HepG2 (cell line): ENCODE measurements at regions not wholly inside any gene's neighbourhood (a gene's known extent, or its start where the extent isn't known, plus 50 kb on each side); places are given as distances from the start of the nearest gene placed in this dataset.

Experiments
- ATAC-seq: fragments of 200-7000 bp; cut with Tn5 transposase; 3 replicates; pipeline ENCODE4 v1.9.1; 2020; ENCODE audit warnings: mild to moderate bottlenecking, moderate library complexity
- BruUV-seq: library from RNA; stranded (reverse); fragments of 400-500 nt; replicated peaks from 2 replicates; lab custom pipeline; 2021; lab: Mats Ljungman, UMichigan
- CTCF ChIA-PET: fragments of 300-600 bp; formaldehyde crosslinking; extraction: SDS; loops from one replicate; lab custom pipeline; 2021; ENCODE audit warnings: low total read pairs, inconsistent platforms, low intra/inter-chr PET ratio; lab: Yijun Ruan, JAX
- POLR2A ChIA-PET: fragments of 350-600 bp; sonication (Branson Sonifier 250); formaldehyde crosslinking; loops from one replicate; lab custom pipeline; 2020; ENCODE audit warnings: antibody characterized with exemption, inconsistent platforms; lab: Yijun Ruan, JAX
- DNase-seq: peaks from one replicate; pipeline ENCODE4 v3.0.0-alpha.2; 2015; ENCODE audit warnings: low spot score
- FAIRE-seq: peaks from 3 replicates; lab custom pipeline; 2011; peaks lifted over from hg19 to GRCh38; lab: Jason Lieb, UNC
- H2AFZ ChIP-seq: one replicate; pipeline ENCODE4 v1.6.1; 2011; ENCODE audit warnings: low read length, inconsistent platforms
- H3K27ac ChIP-seq: fragments of 300-600 bp; 3 replicates; pipeline ENCODE4 v1.8.0; 2011; ENCODE audit warnings: mixed run types, mild to moderate bottlenecking, mixed read lengths, low read length, inconsistent platforms; ENCODE audit not compliant: insufficient read depth; ENCODE audit errors: extremely low read length
- H3K27me3 ChIP-seq, 2 experiments: fragments of 200-600 bp in 1 of 2; 2 replicates in 1 of 2; 3 replicates in 1 of 2; pipeline versions ENCODE4 v1.6.0 to v1.8.0; 2011; ENCODE audit warnings: low read length in 2 of 2, mild to moderate bottlenecking in 2 of 2, moderate library complexity in 2 of 2, inconsistent platforms in 1 of 2; ENCODE audit not compliant: insufficient read depth in 2 of 2, control insufficient read depth in 1 of 2
- H3K36me3 ChIP-seq, 2 experiments: fragments of 200-600 bp in 1 of 2; replicated peaks in 1 of 2; 2 replicates in 1 of 2; 3 replicates in 1 of 2; pipeline versions ENCODE4 v1.5.1 to v1.8.0; 2011; ENCODE audit warnings: low read length in 2 of 2, inconsistent platforms in 1 of 2; ENCODE audit not compliant: insufficient read depth in 2 of 2, control insufficient read depth in 1 of 2
- H3K4me1 ChIP-seq: 2 replicates; pipeline ENCODE4 v1.5.1; 2012; ENCODE audit warnings: low read length, inconsistent platforms; ENCODE audit not compliant: insufficient read depth
- H3K4me2 ChIP-seq: 2 replicates; pipeline ENCODE4 v1.6.0; 2011; ENCODE audit warnings: low read depth, low read length, inconsistent platforms
- H3K4me3 ChIP-seq, 3 experiments: fragments of 200-600 bp in 1 of 3; sonication (generic), shearing (Covaris generic) in 1 of 3; replicated peaks in 1 of 3; 2 replicates each; pipeline ENCODE4 v1.5.1; 2011 to 2016; ENCODE audit warnings: low read length in 3 of 3, inconsistent platforms in 2 of 3, low read depth in 2 of 3, mild to moderate bottlenecking in 2 of 3, control low read depth in 1 of 3, mixed read lengths in 1 of 3; ENCODE audit not compliant: insufficient read depth in 1 of 3
- H3K79me2 ChIP-seq: one replicate; pipeline ENCODE4 v1.6.1; 2011; ENCODE audit warnings: low read length, inconsistent platforms; ENCODE audit not compliant: insufficient read depth
- H3K9ac ChIP-seq: 2 replicates; pipeline ENCODE4 v1.6.0; 2011; ENCODE audit warnings: mild to moderate bottlenecking, low read depth, low read length, inconsistent platforms; ENCODE audit not compliant: insufficient read depth
- H3K9me3 ChIP-seq: 2 replicates; pipeline ENCODE4 v1.5.1; 2012; ENCODE audit warnings: mild to moderate bottlenecking, low read length
- H4K20me1 ChIP-seq: 2 replicates; pipeline ENCODE4 v1.6.0; 2011; ENCODE audit warnings: inconsistent platforms, mild to moderate bottlenecking, low read length, moderate library complexity; ENCODE audit not compliant: insufficient read depth
- ATF4 ChIP-seq, 2 experiments: fragments of 450-650 bp in 1 of 2; sonication (generic) in 1 of 2; formaldehyde crosslinking; IDR thresholded peaks; 2 replicates each; pipeline versions ENCODE4 v1.5.0 to v1.8.0; 2020 to 2022; ENCODE audit warnings: mild to moderate bottlenecking in 1 of 2, missing genetic modification reagents in 1 of 2
- CAMTA2 ChIP-seq: sonication (generic); formaldehyde crosslinking; IDR thresholded peaks from 2 replicates; pipeline ENCODE4 v1.4.0; 2020; ENCODE audit warnings: mild to moderate bottlenecking, missing genetic modification reagents, borderline replicate concordance
- CREM ChIP-seq, 2 experiments: sonication (generic) in 1 of 2; formaldehyde crosslinking in 1 of 2; IDR thresholded peaks; 2 replicates each; pipeline versions ENCODE4 v1.4.0 to v1.6.1; 2016 to 2020; ENCODE audit warnings: antibody characterized with exemption in 1 of 2, mild to moderate bottlenecking in 1 of 2, missing genetic modification reagents in 1 of 2
- EED ChIP-seq: sonication (generic); formaldehyde crosslinking; IDR thresholded peaks from 2 replicates; pipeline ENCODE4 v1.5.0; 2020; ENCODE audit warnings: mild to moderate bottlenecking, missing genetic modification reagents
- GABPB1 ChIP-seq: IDR thresholded peaks from 2 replicates; pipeline ENCODE4 v1.6.1; 2016; ENCODE audit warnings: mild to moderate bottlenecking, missing genetic modification reagents, moderate library complexity, missing compliant biosample characterization
- IKZF4 ChIP-seq: sonication (generic); formaldehyde crosslinking; IDR thresholded peaks from 2 replicates; pipeline ENCODE4 v1.5.1; 2020; ENCODE audit warnings: borderline replicate concordance, mild to moderate bottlenecking, low read depth, missing genetic modification reagents; ENCODE audit errors: not compliant biosample characterization
- JDP2 ChIP-seq: sonication (generic); formaldehyde crosslinking; IDR thresholded peaks from 2 replicates; pipeline ENCODE4 v1.8.1; 2022; ENCODE audit warnings: missing genetic modification reagents, borderline replicate concordance
- MXD1 ChIP-seq: sonication (generic); formaldehyde crosslinking; IDR thresholded peaks from 2 replicates; pipeline ENCODE4 v1.4.0; 2020; ENCODE audit warnings: mild to moderate bottlenecking, missing genetic modification reagents
- RXRA ChIP-seq: sonication (generic); formaldehyde crosslinking; IDR thresholded peaks from 2 replicates; pipeline ENCODE4 v1.5.1; 2020; ENCODE audit warnings: missing genetic modification reagents
- SALL1 ChIP-seq: sonication (generic); formaldehyde crosslinking; IDR thresholded peaks from 2 replicates; pipeline ENCODE4 v1.8.0; 2022; ENCODE audit warnings: mild to moderate bottlenecking, missing genetic modification reagents
- TAF15 ChIP-seq: fragments of 200-400 bp; formaldehyde crosslinking; IDR thresholded peaks from one replicate; pipeline ENCODE4 v1.6.1; 2018; ENCODE audit warnings: mild to moderate bottlenecking, low read depth, low read length; ENCODE audit not compliant: poor library complexity, severe bottlenecking
- ZBTB7B ChIP-seq: sonication (generic); formaldehyde crosslinking; IDR thresholded peaks from 2 replicates; pipeline ENCODE4 v1.4.0; 2020; ENCODE audit warnings: missing genetic modification reagents
- ZNF180 ChIP-seq: sonication (generic); formaldehyde crosslinking; IDR thresholded peaks from 2 replicates; pipeline ENCODE4 v1.4.0; 2020; ENCODE audit warnings: low read depth, missing genetic modification reagents, borderline replicate concordance
- ZNF281 ChIP-seq: sonication (generic); formaldehyde crosslinking; IDR thresholded peaks from 2 replicates; pipeline ENCODE4 v1.4.0; 2020; ENCODE audit warnings: missing genetic modification reagents, borderline replicate concordance
- ZNF569 ChIP-seq: sonication (generic); formaldehyde crosslinking; IDR thresholded peaks from 2 replicates; pipeline ENCODE4 v1.5.0; 2020; ENCODE audit warnings: mild to moderate bottlenecking, missing genetic modification reagents, moderate library complexity, borderline replicate concordance
- WGBS: methylation state at CpG from one replicate; pipeline ENCODE4 v1.1.6; 2017; ENCODE audit warnings: low lambda C conversion rate; 5-methylcytosine and 5-hydroxymethylcytosine counted together
- in situ Hi-C: cut with HindIII; loops from 2 replicates; pipeline ENCODE4 v1.10.0; 2017; ENCODE audit warnings: low pct_unique_long_range_greater_than_20kb; ENCODE audit not compliant: extremely low pct_ligation_motif_present
- intact Hi-C: fragments of 100-400 bp; cut with micrococcal nuclease; formaldehyde crosslinking; loops from one replicate; pipeline ENCODE4 v1.10.0; 2022; ENCODE audit not compliant: unreplicated experiment

GRCh38 chr2:80968450-80968849 is 663.9 kb upstream of the LRRTM1 start:
- 17% methylated on average over 3 of the region's 3 CpGs for WGBS
- H3K27ac ChIP-seq: no peak overlapping the region
- no TSS peak for BruUV-seq
- no peak overlapping the region for H3K9ac ChIP-seq
- no peak overlapping the region for H3K4me2 ChIP-seq
- no peaks in the 10 kb centered on the region for H3K79me2 ChIP-seq
- H2AFZ ChIP-seq: no peak overlapping the region
- in situ Hi-C loops: no loop called here
- DNase-seq (no peak), ATAC-seq (no peak), FAIRE-seq (no peak)
- H3K9me3 ChIP-seq: peaks cover 91% of the 10 kb centered on the region
- CTCF ChIA-PET: no interaction called here
- H3K27me3 ChIP-seq: no peaks in the 10 kb centered on the region
- POLR2A ChIA-PET: no interaction called here
- TF ChIP-seq RXRA (CRISPR knock-in tag) (no peak), MXD1 (CRISPR knock-in tag) (no peak)
- H3K4me3 ChIP-seq: no peak overlapping the region
- no peaks in the 10 kb centered on the region for H4K20me1 ChIP-seq
- intact Hi-C loops: no loop called here
- no peaks in the 10 kb centered on the region for H3K36me3 ChIP-seq
- H3K4me1 ChIP-seq: no peaks in the 10 kb centered on the region

- in situ Hi-C loops (no loop called here), intact Hi-C loops (no loop called here)
- DNase-seq (no peak), ATAC-seq (no peak), FAIRE-seq (no peak)
- peaks cover 77% of the 10 kb centered on the region for H3K9me3 ChIP-seq
- H3K27me3 ChIP-seq: no peaks in the 10 kb centered on the region
- no peak overlapping the region for H3K27ac ChIP-seq
- H3K4me3 ChIP-seq: no peak overlapping the region
- no TSS peak for BruUV-seq
- no peaks in the 10 kb centered on the region for H4K20me1 ChIP-seq
- H3K36me3 ChIP-seq: no peaks in the 10 kb centered on the region
- no peak overlapping the region for H3K4me2 ChIP-seq
- H2AFZ ChIP-seq: no peak overlapping the region
- no peaks in the 10 kb centered on the region for H3K4me1 ChIP-seq
- H3K9ac ChIP-seq: no peak overlapping the region
- ChIA-PET POLR2A (no interaction called here), CTCF (no interaction called here)
- no peaks in the 10 kb centered on the region for H3K79me2 ChIP-seq
- 10% methylated on average over 6 of the region's 6 CpGs for WGBS
- TF ChIP-seq EED (CRISPR knock-in tag): no peak
- no peak for TF ChIP-seq ZBTB7B (CRISPR knock-in tag)
- no peak for TF ChIP-seq ZNF569 (CRISPR knock-in tag)
- no peak for TF ChIP-seq ZNF281
- TF ChIP-seq JDP2 (CRISPR knock-in tag): no peak
- TF ChIP-seq IKZF4 (CRISPR knock-in tag): no peak
- TF ChIP-seq SALL1 (CRISPR knock-in tag): no peak
- TF ChIP-seq CREM (IDR thresholded peaks at IDR 0.05): no peak
- TF ChIP-seq CREM (CRISPR knock-in tag; IDR thresholded peaks at IDR 0.05): no peak
- TF ChIP-seq CAMTA2 (CRISPR knock-in tag): no peak
- no peak for TF ChIP-seq ATF4 (CRISPR knock-in tag; IDR thresholded peaks at IDR 0.05)
- TF ChIP-seq GABPB1 (CRISPR knock-in tag): no peak
- TF ChIP-seq TAF15: no peak
- TF ChIP-seq ZNF180 (CRISPR knock-in tag): no peak
Measured at GRCh38 chr2:80947601-80948130, 643.1 kb upstream of the LRRTM1 start.
